Rectal smooth muscle tissue (tissue), 1 donor: ENCODE measurements at regions not wholly inside any gene's neighbourhood (a gene's known extent, or its start where the extent isn't known, plus 50 kb on each side); places are given as distances from the start of the nearest gene placed in this dataset.

Experiments used
- H3K27ac ChIP-seq: one replicate; pipeline ENCODE4 v1.7.0; 2013; ENCODE audit warnings: low read depth, low read length, inconsistent platforms
- H3K27me3 ChIP-seq: one replicate; pipeline ENCODE4 v1.7.0; 2013; ENCODE audit warnings: low read length; ENCODE audit not compliant: control insufficient read depth, insufficient read depth
- H3K36me3 ChIP-seq: one replicate; pipeline ENCODE4 v1.7.0; 2013; ENCODE audit warnings: low read length; ENCODE audit not compliant: control insufficient read depth, insufficient read depth
- H3K4me1 ChIP-seq: one replicate; pipeline ENCODE4 v1.7.0; 2013; ENCODE audit warnings: low read length; ENCODE audit not compliant: control insufficient read depth, insufficient read depth
- H3K4me3 ChIP-seq: one replicate; pipeline ENCODE4 v1.7.0; 2013; ENCODE audit warnings: low read length
- H3K9ac ChIP-seq: one replicate; pipeline ENCODE4 v1.7.0; 2013; ENCODE audit warnings: low read length

DNA sequence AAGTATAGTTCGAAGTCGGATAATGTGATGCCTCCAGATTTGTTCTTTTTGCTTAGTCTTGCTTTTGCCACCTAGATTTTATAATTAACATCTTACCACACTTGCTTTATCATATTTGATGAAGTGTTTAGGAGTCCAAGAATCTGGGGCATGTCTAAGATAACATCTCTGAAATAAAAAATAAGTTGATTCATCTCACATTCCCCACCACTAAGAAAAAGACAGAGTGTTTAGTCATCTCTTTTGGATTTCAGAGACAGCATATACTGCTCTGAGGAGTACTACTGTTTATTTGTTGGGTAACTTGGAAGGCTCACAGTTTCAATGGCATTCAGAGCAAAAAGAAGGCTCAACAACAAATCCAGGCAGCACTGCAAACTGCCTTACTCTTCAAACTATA lies 324.2 kb upstream of the ATP11B start:
- no peak overlapping the region for H3K27ac ChIP-seq
- H3K4me1 ChIP-seq: no peaks in the 10 kb centered on the region
- no peaks in the 10 kb centered on the region for H3K36me3 ChIP-seq
- no peak overlapping the region for H3K9ac ChIP-seq
- H3K27me3 ChIP-seq: no peaks in the 10 kb centered on the region
- no peak overlapping the region for H3K4me3 ChIP-seq

DNA sequence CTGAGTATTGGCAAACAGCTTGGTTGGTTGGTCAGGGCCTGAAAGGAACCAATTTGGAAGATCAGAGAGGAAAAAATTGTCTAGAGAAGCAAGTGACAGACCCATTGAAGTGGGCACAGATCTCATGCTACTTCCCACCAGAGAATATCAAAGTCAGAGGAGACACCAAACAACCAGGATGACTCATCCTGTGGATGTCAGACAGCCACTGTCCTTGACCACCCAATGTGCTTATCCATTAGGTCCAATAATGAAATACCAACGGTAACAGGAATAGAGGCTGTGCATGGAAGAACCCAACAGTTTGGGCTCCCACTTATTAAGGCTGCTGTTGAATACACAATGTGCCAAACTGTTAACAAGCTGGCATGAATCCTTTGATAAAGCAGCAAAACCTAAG lies 323.1 kb upstream of the ATP11B start:
- Histone ChIP-seq H3K27ac (no peak overlapping the region), H3K4me1 (no peaks in the 10 kb centered on the region), H3K4me3 (no peak overlapping the region), H3K36me3 (no peaks in the 10 kb centered on the region), H3K9ac (no peak overlapping the region), H3K27me3 (no peaks in the 10 kb centered on the region)

DNA sequence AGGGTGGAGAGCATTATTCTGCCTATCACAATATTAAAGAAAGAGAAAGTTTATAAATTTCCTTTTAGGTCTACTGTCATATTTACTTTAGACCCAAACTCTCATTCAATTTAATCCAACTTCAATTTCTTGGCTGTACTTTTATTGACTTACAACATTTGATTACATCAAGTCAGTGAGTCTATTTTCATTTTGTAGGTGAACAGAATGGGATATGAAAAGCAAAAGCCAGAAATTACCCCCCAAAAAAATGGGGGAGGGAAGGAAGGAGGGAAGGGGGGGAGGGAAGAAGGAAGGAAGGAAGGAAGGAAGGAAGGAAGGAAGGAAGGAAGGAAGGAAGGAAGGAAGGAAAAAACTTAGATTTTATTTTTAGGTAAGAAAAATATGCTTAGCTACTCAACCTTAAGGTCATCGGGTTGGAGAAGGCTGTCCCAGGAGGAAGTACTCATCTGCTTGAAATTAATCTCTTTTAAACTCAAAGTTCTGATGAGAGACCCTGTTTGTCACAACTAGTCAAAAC lies 320.1 kb upstream of the ATP11B start:
- Histone ChIP-seq H3K27ac (no peak overlapping the region), H3K9ac (no peak overlapping the region), H3K4me3 (no peak overlapping the region), H3K4me1 (no peaks in the 10 kb centered on the region), H3K36me3 (no peaks in the 10 kb centered on the region), H3K27me3 (no peaks in the 10 kb centered on the region)

DNA sequence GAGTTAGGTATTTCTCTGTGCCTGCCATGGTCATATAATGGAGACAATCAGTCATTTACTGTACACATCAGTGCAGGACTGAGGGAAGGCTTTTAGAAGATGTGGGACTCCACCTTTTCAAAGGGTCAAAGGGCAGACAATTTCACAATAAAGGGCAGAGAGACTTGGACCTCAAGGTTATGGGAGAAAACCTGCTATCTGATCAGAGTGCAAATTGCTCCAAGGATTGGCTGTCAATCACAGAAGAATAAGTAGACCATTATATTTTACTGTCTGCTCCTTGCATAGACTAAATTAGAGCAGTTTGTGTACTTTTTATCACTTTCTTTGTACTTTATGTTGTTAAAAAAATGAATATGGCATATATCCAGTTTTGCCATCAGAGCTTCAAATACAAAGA lies 314.9 kb upstream of the ATP11B start:
- H3K36me3 ChIP-seq: no peaks in the 10 kb centered on the region
- no peak overlapping the region for H3K27ac ChIP-seq
- no peaks in the 10 kb centered on the region for H3K27me3 ChIP-seq
- H3K9ac ChIP-seq: no peak overlapping the region
- no peaks in the 10 kb centered on the region for H3K4me1 ChIP-seq
- no peak overlapping the region for H3K4me3 ChIP-seq

DNA sequence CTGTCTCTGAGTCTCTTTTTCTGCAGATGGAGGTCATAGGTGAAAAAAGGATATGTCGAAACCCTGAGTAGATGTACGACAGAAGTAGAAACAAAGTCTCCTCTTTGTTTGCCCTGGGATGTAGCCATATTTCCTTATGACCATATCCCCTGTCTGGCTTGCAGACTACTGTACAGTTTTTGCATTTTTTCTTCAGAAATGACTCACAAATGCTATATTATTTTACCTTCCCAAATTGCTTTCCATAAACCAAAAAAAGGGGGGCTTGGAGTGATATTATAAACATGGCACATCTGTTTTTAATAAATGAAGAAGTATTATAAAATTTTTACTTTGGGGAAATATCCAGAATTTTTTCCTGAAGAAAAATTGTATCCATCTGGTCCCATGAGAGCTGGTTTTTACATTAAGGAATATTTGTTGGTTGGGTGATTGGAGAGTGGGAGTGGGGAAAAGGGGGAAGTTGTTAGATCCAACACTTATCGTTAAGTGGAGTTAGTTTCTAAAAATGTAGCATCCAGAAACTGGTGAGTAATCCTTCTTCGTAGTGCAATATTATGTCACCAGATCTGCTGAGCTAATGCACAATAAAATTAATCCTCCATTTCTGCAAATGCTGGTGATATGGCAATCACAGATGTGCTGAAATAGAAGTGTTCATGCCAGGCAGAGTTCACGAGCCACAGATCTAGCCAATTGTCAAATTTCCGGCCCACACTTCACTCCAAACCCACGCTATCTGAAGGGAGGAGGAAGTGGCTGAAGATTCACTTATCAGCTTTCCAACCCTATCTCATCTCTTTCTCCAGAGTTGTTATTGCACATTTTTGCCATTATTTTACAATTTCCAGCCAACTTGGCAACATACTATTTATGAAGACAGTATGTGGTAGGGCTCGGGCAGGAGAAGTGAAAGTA lies 313.6 kb upstream of the ATP11B start:
- no peaks in the 10 kb centered on the region for H3K27me3 ChIP-seq
- no peaks in the 10 kb centered on the region for H3K4me1 ChIP-seq
- H3K9ac ChIP-seq: no peak overlapping the region
- no peak overlapping the region for H3K27ac ChIP-seq
- no peaks in the 10 kb centered on the region for H3K36me3 ChIP-seq
- H3K4me3 ChIP-seq: no peak overlapping the region

DNA sequence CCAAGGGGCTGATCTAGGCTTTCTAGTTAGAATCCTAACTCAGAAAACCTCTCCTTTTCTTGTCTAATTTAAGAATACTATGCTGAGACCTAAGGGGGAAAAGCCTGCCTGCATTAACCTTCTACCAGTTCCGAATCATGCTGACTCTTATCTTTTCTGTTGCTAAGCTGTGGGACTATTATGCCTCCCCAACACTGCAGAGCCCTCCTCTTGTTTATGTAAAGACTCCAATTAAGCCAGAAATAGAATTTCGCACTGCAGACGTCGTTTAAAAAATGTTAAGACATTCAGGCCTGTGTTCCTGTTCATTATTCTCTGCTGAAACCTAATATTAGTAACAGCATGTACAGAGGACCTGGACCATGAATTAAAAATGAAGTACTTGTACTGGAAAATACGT lies 310.6 kb upstream of the ATP11B start:
- H3K36me3 ChIP-seq: no peaks in the 10 kb centered on the region
- H3K27ac ChIP-seq: no peak overlapping the region
- no peaks in the 10 kb centered on the region for H3K27me3 ChIP-seq
- no peak overlapping the region for H3K9ac ChIP-seq
- no peaks in the 10 kb centered on the region for H3K4me1 ChIP-seq
- H3K4me3 ChIP-seq: no peak overlapping the region

DNA sequence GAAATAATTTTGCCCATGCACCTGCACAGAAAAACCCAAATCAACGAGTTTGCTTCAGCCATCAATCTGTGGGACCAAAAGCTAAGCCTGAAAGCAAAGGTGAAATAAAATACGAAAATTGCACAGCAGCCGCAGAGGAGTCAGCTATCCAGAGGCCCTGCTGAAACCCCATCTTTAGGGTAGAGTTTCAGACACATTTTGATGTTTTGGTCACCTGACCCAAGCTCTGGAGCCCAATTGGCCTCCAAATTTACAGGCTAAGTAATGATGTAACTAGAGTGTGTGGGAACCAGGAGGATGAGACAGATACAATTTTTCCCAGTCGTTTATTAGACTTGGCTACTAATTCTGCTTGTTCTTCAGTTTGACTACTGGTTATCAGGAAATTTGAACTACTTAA lies 308.6 kb upstream of the ATP11B start:
- Histone ChIP-seq H3K27me3 (no peaks in the 10 kb centered on the region), H3K9ac (no peak overlapping the region), H3K4me3 (no peak overlapping the region), H3K36me3 (no peaks in the 10 kb centered on the region), H3K27ac (no peak overlapping the region), H3K4me1 (no peaks in the 10 kb centered on the region)

DNA sequence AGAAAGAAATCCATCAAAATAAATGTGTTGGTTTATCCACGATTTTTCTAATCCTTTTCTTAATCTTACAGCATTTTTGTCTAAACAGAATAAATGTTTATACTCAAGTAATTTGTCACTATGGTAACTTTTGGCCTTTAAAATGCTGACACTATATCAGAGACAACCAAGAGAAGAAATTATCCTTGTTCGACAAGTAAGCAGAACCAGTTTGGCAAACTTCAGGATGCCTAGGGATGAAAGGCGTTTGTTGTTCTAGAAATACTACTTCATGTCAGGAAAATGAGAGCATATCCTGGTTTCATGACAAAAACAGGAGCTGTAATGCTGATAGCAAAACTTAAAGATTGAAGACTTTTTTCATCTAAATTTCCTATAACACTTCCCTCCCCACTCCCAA lies 308.0 kb upstream of the ATP11B start:
- no peak overlapping the region for H3K9ac ChIP-seq
- H3K4me1 ChIP-seq: no peaks in the 10 kb centered on the region
- H3K36me3 ChIP-seq: no peaks in the 10 kb centered on the region
- H3K27me3 ChIP-seq: no peaks in the 10 kb centered on the region
- no peak overlapping the region for H3K4me3 ChIP-seq
- no peak overlapping the region for H3K27ac ChIP-seq

DNA sequence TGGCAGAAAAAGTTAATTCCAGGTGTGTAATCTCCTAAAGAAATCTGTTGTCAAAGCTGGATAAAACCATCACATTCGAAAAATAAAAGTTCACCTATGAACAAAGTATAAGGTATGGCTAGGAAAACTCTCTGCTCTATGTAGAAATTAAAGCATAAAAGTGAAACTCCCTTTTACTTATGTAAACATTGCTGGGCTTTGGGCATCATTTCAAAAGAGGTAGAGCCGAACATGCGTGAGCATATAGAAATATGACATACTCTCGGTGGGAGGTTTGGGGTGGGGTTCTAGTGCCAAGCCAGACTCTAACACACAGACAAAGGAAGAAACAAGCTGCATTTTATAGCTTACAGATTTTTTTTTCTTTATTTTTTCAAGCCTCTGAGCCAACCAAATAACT lies 306.8 kb upstream of the ATP11B start:
- no peak overlapping the region for H3K9ac ChIP-seq
- H3K27ac ChIP-seq: no peak overlapping the region
- H3K4me3 ChIP-seq: no peak overlapping the region
- H3K36me3 ChIP-seq: no peaks in the 10 kb centered on the region
- H3K27me3 ChIP-seq: no peaks in the 10 kb centered on the region
- no peaks in the 10 kb centered on the region for H3K4me1 ChIP-seq

DNA sequence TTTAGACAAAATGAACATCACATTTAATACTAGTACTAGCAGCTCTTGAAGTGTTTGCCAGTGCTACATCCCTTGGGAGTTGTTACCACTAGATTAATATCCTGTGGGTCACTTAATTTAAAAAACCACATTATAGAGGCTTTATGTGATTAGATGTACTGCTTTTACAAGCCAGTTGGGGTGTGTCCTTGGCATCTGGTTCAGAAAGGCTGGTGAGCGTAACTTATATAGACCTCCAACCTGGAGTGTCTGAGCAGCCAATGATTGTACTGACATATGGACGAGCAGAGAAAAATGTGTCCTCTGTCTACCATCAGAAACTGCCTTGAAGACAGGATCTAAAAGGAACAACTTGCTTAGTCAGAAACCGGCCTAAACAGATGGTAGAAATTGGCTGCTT lies 306.2 kb upstream of the ATP11B start:
- Histone ChIP-seq H3K4me1 (no peaks in the 10 kb centered on the region), H3K27ac (no peak overlapping the region), H3K9ac (no peak overlapping the region), H3K36me3 (no peaks in the 10 kb centered on the region), H3K27me3 (no peaks in the 10 kb centered on the region), H3K4me3 (no peak overlapping the region)

DNA sequence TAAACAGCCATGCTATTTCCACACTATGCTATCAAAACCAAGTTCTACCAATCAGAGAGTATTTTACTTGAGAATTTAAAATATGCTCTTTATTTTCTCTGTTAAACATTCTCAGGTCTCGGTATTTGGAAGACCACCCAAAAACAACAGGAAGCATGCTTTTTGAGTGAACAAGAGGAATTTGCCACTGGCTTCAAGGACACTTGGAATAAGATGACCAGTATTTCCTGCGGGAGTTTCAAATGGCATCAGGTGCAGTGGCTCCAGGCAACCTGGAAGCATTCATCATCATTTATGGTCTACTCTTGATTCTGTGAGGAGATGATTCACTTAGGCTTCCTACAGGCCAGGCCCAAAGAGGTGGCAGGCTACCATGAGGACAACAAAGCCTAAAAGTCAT lies 305.7 kb upstream of the ATP11B start:
- Histone ChIP-seq H3K27ac (no peak overlapping the region), H3K36me3 (no peaks in the 10 kb centered on the region), H3K27me3 (no peaks in the 10 kb centered on the region), H3K4me1 (no peaks in the 10 kb centered on the region), H3K9ac (no peak overlapping the region), H3K4me3 (no peak overlapping the region)

DNA sequence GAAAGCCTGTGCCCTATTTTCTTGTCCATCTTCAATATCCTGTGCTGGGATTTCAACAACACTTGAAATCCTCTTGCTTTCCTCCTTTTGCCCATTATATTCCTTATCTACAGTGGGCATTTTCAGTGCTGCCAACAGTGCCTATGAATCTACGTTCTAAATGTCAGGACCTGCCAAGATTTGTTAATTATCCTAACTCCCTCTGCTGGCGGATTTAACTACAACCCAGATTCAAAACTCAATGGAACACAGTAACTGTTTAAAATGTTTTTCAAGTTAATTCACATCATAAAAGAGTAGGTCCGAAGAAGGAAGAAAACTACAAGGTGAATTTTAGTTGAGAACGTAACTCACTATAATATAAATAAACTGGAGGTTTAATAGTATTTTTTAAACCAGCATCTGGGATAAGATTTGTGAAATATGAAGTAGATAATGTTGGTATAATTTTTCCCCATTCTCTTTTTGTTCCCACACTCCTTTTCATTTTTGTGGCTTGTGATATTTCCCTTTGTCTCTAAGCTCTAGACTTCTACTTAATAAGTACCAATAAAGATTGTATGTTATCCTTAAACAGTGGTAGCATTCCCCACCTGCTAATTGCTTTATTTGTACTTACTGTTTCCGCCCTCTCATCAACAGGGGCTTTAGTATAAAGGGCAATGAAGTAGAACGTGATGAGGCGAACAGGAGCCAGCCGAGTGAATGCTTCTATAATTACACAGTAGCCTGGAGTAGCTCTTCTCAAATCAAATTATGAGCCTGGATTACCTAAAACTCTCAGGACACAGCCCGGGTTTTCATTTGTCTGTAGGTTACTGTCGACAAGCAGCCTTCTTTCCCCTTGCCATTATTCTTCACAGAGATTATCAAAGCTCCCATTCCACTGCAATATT lies 302.5 kb upstream of the ATP11B start:
- Histone ChIP-seq H3K9ac (no peak overlapping the region), H3K4me1 (no peaks in the 10 kb centered on the region), H3K27me3 (no peaks in the 10 kb centered on the region), H3K27ac (no peak overlapping the region), H3K36me3 (no peaks in the 10 kb centered on the region), H3K4me3 (no peak overlapping the region)
